CD4-positive, alpha-beta memory T cell (primary cell): ENCODE measurements at regions not wholly inside any gene's neighbourhood (a gene's known extent, or its start where the extent isn't known, plus 50 kb on each side); places are given as distances from the start of the nearest gene placed in this dataset.

Experiments used
- CTCF ChIA-PET: fragments of 350-600 bp; sonication (Branson Sonifier 250); formaldehyde crosslinking; loops from one replicate; lab custom pipeline; 2021; ENCODE audit warnings: inconsistent platforms; ENCODE audit not compliant: partially characterized antibody; lab: Charles Lee
- POLR2A ChIA-PET: fragments of 350-600 bp; sonication (Branson Sonifier 250); formaldehyde crosslinking; loops from one replicate; lab custom pipeline; 2021; ENCODE audit not compliant: partially characterized antibody; lab: Charles Lee
- DNase-seq, 5 donors: peaks; one replicate each; pipeline versions ENCODE4 v3.0.0 to v3.0.0-alpha.2; 2020 to 2022; ENCODE audit warnings: mixed read lengths in 1 of 5
- H3K27ac ChIP-seq: one replicate; pipeline ENCODE4 v1.7.0; 2013; ENCODE audit warnings: low read depth, low read length
- H3K27me3 ChIP-seq: 2 replicates; pipeline ENCODE4 v1.7.0; 2013; ENCODE audit warnings: mild to moderate bottlenecking, low read length, moderate library complexity; ENCODE audit not compliant: insufficient read depth
- H3K36me3 ChIP-seq: 2 replicates; pipeline ENCODE4 v1.7.0; 2013; ENCODE audit warnings: mild to moderate bottlenecking, low read length, moderate library complexity; ENCODE audit not compliant: insufficient read depth
- H3K4me1 ChIP-seq: 2 replicates; pipeline ENCODE4 v1.7.0; 2013; ENCODE audit warnings: mild to moderate bottlenecking, low read length, moderate library complexity; ENCODE audit not compliant: insufficient read depth
- H3K4me3 ChIP-seq, 2 donors: one replicate each; pipeline ENCODE4 v1.7.0; 2013; ENCODE audit warnings: low read length in 2 of 2, mild to moderate bottlenecking in 1 of 2
- H3K9me3 ChIP-seq, 2 donors: one replicate each; pipeline ENCODE4 v1.7.0; 2013; ENCODE audit warnings: low read length in 2 of 2, control low read depth in 1 of 2; ENCODE audit not compliant: control insufficient read depth in 1 of 2
- H3K27ac Mint-ChIP-seq, 7 donors: one replicate each; pipeline ENCODE4 v1.8.0; 2020 to 2021; ENCODE audit warnings: mixed read lengths in 7 of 7, mild to moderate bottlenecking in 6 of 7, inconsistent platforms in 3 of 7, moderate library complexity in 3 of 7
- H3K27me3 Mint-ChIP-seq, 2 donors: one replicate each; pipeline ENCODE4 v1.8.0; 2020 to 2021; ENCODE audit warnings: mixed read lengths in 2 of 2
- H3K36me3 Mint-ChIP-seq, 2 donors: one replicate each; pipeline ENCODE4 v1.8.0; 2020 to 2021; ENCODE audit warnings: mixed read lengths in 2 of 2, inconsistent platforms in 1 of 2, mild to moderate bottlenecking in 1 of 2
- H3K4me1 Mint-ChIP-seq, 4 donors: one replicate each; pipeline ENCODE4 v1.8.0; 2020 to 2021; ENCODE audit warnings: mixed read lengths in 4 of 4, mild to moderate bottlenecking in 1 of 4
- H3K4me3 Mint-ChIP-seq, 8 donors: one replicate each; pipeline ENCODE4 v1.8.0; 2020 to 2021; ENCODE audit warnings: mixed read lengths in 8 of 8, mild to moderate bottlenecking in 7 of 8, moderate library complexity in 6 of 8, inconsistent platforms in 3 of 8
- H3K9me3 Mint-ChIP-seq, 8 donors: one replicate each; pipeline ENCODE4 v1.8.0; 2020 to 2021; ENCODE audit warnings: mixed read lengths in 8 of 8, mild to moderate bottlenecking in 5 of 8, inconsistent platforms in 3 of 8, moderate library complexity in 1 of 8
- intact Hi-C: fragments of 100-400 bp; cut with micrococcal nuclease; formaldehyde crosslinking; loops from one replicate; pipeline ENCODE4 v1.15.1; 2023

DNA sequence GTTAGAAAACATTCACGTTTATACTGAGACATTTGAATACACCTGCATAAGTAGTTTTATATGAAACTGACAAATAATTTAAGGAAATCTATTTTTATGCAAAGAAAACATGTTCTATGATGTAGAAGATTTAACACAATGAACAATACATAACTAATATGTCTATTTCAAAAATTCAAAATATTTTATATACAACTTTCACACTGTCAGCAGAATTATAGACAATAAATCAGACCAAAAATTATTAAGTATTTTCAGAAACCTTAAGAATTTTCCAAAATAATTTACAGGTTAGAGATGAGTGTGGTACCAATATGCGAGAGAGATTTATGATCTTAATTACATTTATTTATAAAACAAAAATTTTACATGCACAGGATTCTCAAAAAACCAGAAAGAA, 1561.0 kb upstream of the ZEB2 start:
- ChIA-PET CTCF (no interaction called here), POLR2A (no interaction called here)
- Mint-ChIP-seq H3K9me3 (peaks cover 0 to 10% (median 7%) of the 10 kb centered on the region in 8 donors), H3K4me3 (no peak overlapping the region), H3K4me1 (no peaks in the 10 kb centered on the region), H3K36me3 (no peaks in the 10 kb centered on the region), H3K27me3 (no peaks in the 10 kb centered on the region), H3K27ac (no peak overlapping the region)
- H3K4me3 ChIP-seq = no peak overlapping the region
- H3K36me3 ChIP-seq = no peaks in the 10 kb centered on the region
- no peaks in the 10 kb centered on the region for H3K27me3 ChIP-seq
- intact Hi-C loops = no loop called here
- no peaks in the 10 kb centered on the region for H3K4me1 ChIP-seq
- H3K27ac ChIP-seq = no peak overlapping the region
- DNase-seq = no peak
- no peaks in the 10 kb centered on the region for H3K9me3 ChIP-seq

DNA sequence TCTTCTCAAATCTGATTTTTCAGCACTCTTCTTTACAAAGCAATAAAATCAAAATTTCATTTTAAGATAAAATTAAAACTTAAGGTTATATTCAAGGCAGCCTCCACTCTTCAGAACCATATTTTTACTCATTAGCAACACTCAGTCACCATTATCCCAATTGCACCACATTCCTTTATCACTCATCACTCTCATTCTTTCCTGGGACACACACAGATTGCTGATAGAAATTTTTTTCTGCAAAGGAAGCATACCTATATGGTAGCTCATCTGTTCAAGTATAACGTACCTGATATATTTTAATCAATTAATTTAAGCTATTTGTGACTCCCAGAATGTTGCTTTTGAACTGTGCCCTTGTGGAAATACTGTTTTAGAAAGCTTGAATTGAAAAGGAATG, 1559.3 kb upstream of the ZEB2 start:
- Histone ChIP-seq H3K4me3 (no peak overlapping the region), H3K27ac (no peak overlapping the region), H3K9me3 (no peaks in the 10 kb centered on the region), H3K4me1 (no peaks in the 10 kb centered on the region), H3K27me3 (no peaks in the 10 kb centered on the region), H3K36me3 (no peaks in the 10 kb centered on the region)
- Mint-ChIP-seq H3K27me3 (no peaks in the 10 kb centered on the region), H3K4me1 (no peaks in the 10 kb centered on the region), H3K9me3 (peaks cover 0 to 7% (median 0%) of the 10 kb centered on the region in 8 donors), H3K4me3 (no peak overlapping the region), H3K36me3 (no peaks in the 10 kb centered on the region), H3K27ac (no peak overlapping the region)
- ChIA-PET CTCF (interaction anchor here (1.8 kb wide), 1 partner anchor 9 kb away, joined by 3 read pairs; no protein-coding TSS in a partner anchor), POLR2A (no interaction called here)
- DNase-seq = no peak
- intact Hi-C loops = no loop called here

DNA sequence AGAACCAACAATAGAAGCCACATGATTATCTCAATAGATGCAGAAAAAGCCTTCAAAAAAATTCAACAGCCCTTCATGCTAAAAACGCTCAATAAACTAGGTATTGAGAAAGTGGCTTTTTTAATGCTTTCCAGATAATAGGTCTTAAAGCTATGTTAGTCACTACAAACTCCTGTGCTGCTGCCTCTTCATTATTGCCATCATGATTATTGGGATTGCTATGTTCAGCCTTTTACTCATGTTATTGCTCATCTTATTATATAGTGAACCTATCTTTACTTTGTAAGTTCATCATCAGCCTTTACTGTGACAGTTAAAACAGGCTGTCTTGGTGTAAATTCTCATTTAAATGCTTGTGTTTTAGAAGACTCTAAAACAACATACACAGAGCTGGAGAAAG, 1557.2 kb upstream of the ZEB2 start:
- H3K9me3 ChIP-seq = no peaks in the 10 kb centered on the region
- no peak overlapping the region for H3K27ac Mint-ChIP-seq
- H3K4me3 ChIP-seq = no peak overlapping the region
- H3K27me3 ChIP-seq = no peaks in the 10 kb centered on the region
- ChIA-PET POLR2A (no interaction called here), CTCF (no interaction called here)
- no peak overlapping the region for H3K4me3 Mint-ChIP-seq
- intact Hi-C loops = no loop called here
- H3K9me3 Mint-ChIP-seq = peaks cover 0 to 7% (median 0%) of the 10 kb centered on the region in 8 donors
- no peaks in the 10 kb centered on the region for H3K4me1 Mint-ChIP-seq
- H3K27me3 Mint-ChIP-seq = no peaks in the 10 kb centered on the region
- H3K36me3 Mint-ChIP-seq = no peaks in the 10 kb centered on the region
- H3K27ac ChIP-seq = no peak overlapping the region
- DNase-seq = no peak
- H3K4me1 ChIP-seq = no peaks in the 10 kb centered on the region
- no peaks in the 10 kb centered on the region for H3K36me3 ChIP-seq

DNA sequence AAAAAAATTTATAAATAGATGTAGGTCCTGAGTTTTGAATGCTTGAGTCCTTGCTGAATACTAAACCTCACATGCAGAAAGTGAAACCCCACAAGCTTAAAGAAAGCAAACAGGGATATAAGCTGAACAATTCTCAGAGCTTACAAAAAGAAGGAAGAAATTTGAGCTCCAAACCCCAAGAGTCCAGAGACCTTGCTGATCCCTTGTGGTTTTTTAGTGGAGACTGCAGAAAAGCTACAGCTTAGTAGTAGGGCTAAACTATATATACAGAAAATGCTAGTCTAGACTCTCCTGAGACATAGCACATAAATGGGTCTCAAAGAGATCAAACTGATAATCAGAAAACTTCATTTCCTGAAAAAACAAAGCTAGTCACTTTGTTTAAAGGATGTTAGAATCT, 1548.1 kb upstream of the ZEB2 start:
- Histone ChIP-seq H3K27me3 (no peaks in the 10 kb centered on the region), H3K9me3 (no peaks in the 10 kb centered on the region), H3K4me1 (no peaks in the 10 kb centered on the region), H3K4me3 (no peak overlapping the region), H3K36me3 (no peaks in the 10 kb centered on the region), H3K27ac (no peak overlapping the region)
- POLR2A ChIA-PET = no interaction called here
- H3K27me3 Mint-ChIP-seq = no peaks in the 10 kb centered on the region
- CTCF ChIA-PET = no interaction called here
- peaks cover 0 to 2% of the 10 kb centered on the region in 2 donors for H3K36me3 Mint-ChIP-seq
- H3K4me3 Mint-ChIP-seq = no peak overlapping the region
- no peak for DNase-seq
- no peak overlapping the region for H3K27ac Mint-ChIP-seq
- H3K9me3 Mint-ChIP-seq = peaks cover 0 to 23% (median 9%) of the 10 kb centered on the region in 8 donors
- no peaks in the 10 kb centered on the region for H3K4me1 Mint-ChIP-seq
- intact Hi-C loops = no loop called here

DNA sequence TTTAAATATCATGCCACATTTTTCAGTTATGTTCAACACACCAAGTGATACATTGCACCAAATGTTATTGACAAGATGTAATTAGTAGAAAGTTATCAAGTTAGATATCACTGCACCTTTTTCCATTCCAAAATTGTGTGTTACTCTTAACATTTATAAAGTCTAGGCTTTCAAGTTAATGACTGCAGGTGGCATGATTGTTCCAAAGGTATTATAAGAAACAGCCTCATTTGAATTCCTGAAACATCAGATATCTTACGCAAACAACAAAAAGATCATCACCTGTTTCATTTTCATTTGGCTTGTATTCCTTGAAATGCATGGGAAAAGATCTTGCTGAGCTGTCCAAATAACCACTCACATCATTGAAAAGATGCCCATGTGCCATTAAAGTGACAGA, 1528.2 kb upstream of the ZEB2 start:
- intact Hi-C loops = no loop called here
- no peaks in the 10 kb centered on the region for H3K27me3 Mint-ChIP-seq
- CTCF ChIA-PET = no interaction called here
- POLR2A ChIA-PET = no interaction called here
- no peaks in the 10 kb centered on the region for H3K36me3 ChIP-seq
- H3K9me3 ChIP-seq = no peaks in the 10 kb centered on the region
- no peaks in the 10 kb centered on the region for H3K36me3 Mint-ChIP-seq
- no peak overlapping the region for H3K27ac Mint-ChIP-seq
- H3K27ac ChIP-seq = no peak overlapping the region
- H3K4me3 ChIP-seq = no peak overlapping the region
- H3K4me1 Mint-ChIP-seq = no peaks in the 10 kb centered on the region
- no peak for DNase-seq
- H3K4me1 ChIP-seq = no peaks in the 10 kb centered on the region
- no peaks in the 10 kb centered on the region for H3K27me3 ChIP-seq
- peaks cover 0 to 9% (median 4%) of the 10 kb centered on the region in 8 donors for H3K9me3 Mint-ChIP-seq
- H3K4me3 Mint-ChIP-seq = no peak overlapping the region

DNA sequence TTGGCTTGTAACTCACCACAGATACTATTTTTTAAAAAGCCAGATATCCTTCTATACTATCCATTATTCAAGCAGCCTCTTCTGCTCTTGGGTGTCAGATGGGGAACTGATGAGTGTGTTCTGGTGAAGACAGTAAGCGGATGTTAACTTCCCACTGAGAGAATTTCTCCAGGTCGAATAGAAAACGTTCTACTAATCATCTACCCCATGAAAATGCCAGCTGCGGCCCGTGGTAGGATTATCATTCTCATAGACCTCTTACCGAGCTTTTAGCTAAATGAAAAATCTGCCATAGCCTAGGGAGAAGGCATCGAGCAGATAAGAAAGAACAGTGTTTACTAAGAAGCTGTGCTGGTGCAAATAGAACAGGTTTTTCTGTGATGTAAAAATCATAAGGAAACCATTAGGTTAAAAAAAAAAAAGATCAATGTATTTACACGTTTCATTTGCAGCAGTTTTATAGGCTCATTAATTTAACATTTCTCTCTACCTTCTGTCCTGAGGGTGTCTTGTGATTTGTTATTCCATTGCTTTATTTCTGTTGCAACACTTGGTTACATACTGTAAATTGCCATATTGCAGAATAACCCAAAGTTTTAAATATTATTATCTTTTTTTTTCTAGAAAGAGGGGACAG, 1521.5 kb upstream of the ZEB2 start:
- H3K36me3 Mint-ChIP-seq = no peaks in the 10 kb centered on the region
- H3K27ac ChIP-seq = no peak overlapping the region
- no peak for DNase-seq
- no peaks in the 10 kb centered on the region for H3K27me3 Mint-ChIP-seq
- intact Hi-C loops = no loop called here
- CTCF ChIA-PET = no interaction called here
- H3K4me3 ChIP-seq = no peak overlapping the region
- no peaks in the 10 kb centered on the region for H3K4me1 Mint-ChIP-seq
- H3K9me3 Mint-ChIP-seq = peaks cover 0 to 5% (median under 1%) of the 10 kb centered on the region in 8 donors
- POLR2A ChIA-PET = no interaction called here
- H3K27me3 ChIP-seq = no peaks in the 10 kb centered on the region
- no peak overlapping the region for H3K4me3 Mint-ChIP-seq
- peaks cover 0 to 3% of the 10 kb centered on the region in 2 donors for H3K9me3 ChIP-seq
- no peak overlapping the region for H3K27ac Mint-ChIP-seq
- no peaks in the 10 kb centered on the region for H3K36me3 ChIP-seq
- H3K4me1 ChIP-seq = no peaks in the 10 kb centered on the region

DNA sequence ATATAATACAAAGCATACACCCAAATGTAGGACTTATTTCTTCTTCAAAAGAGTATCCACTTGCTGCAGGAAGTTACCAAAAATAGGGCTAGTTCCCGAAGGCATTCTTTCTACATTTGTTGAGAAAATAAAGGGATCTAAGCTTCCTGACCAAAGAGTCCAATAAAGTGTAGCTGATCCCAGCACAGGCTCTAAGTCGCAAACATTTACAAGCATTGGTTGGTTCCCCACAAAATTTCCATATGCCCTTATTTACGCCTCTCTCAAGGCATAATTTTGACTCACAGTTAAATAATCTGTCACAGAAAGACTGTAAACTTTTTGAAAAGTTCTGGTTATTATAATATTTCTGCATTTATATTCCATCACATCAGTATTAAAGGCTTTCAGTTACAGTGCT, 1520.1 kb upstream of the ZEB2 start:
- H3K4me1 Mint-ChIP-seq = no peaks in the 10 kb centered on the region
- Histone ChIP-seq H3K4me3 (no peak overlapping the region), H3K9me3 (peaks cover 0 to 3% of the 10 kb centered on the region in 2 donors), H3K27me3 (no peaks in the 10 kb centered on the region), H3K4me1 (no peaks in the 10 kb centered on the region), H3K36me3 (no peaks in the 10 kb centered on the region), H3K27ac (no peak overlapping the region)
- DNase-seq = no peak
- H3K27ac Mint-ChIP-seq = no peak overlapping the region
- H3K4me3 Mint-ChIP-seq = no peak overlapping the region
- no peaks in the 10 kb centered on the region for H3K27me3 Mint-ChIP-seq
- H3K9me3 Mint-ChIP-seq = peaks cover 0 to 5% (median 0%) of the 10 kb centered on the region in 8 donors
- ChIA-PET CTCF (no interaction called here), POLR2A (no interaction called here)
- intact Hi-C loops = no loop called here
- no peaks in the 10 kb centered on the region for H3K36me3 Mint-ChIP-seq
